Activated CD8-positive, alpha-beta memory T cell treated with anti-CD3 and anti-CD28 coated beads, Interleukin-2, amount 10 ng/mL, durations not matched to agents 7 days and 5 days (primary cell): ENCODE measurements at regions not wholly inside any gene's neighbourhood (a gene's known extent, or its start where the extent isn't known, plus 50 kb on each side); places are given as distances from the start of the nearest gene placed in this dataset.

Experiments
- ATAC-seq: fragments of 150-1000 bp; cut with Tn5 transposase; one replicate; pipeline ENCODE4 v1.10.0; 2021; ENCODE audit warnings: moderate library complexity
- CTCF ChIA-PET: fragments of 350-600 bp; sonication (Branson Sonifier 250); formaldehyde crosslinking; loops from one replicate; lab custom pipeline; 2021; ENCODE audit warnings: antibody characterized with exemption; lab: Charles Lee
- DNase-seq: peaks from one replicate; pipeline ENCODE4 v3.0.0-alpha.2; 2020
- H3K27ac Mint-ChIP-seq: one replicate; pipeline ENCODE4 v1.8.0; 2021; ENCODE audit warnings: mild to moderate bottlenecking, mixed read lengths
- H3K27me3 Mint-ChIP-seq: one replicate; pipeline ENCODE4 v1.8.0; 2021; ENCODE audit warnings: mixed read lengths
- H3K36me3 Mint-ChIP-seq: one replicate; pipeline ENCODE4 v1.8.0; 2021; ENCODE audit warnings: mild to moderate bottlenecking, mixed read lengths
- H3K4me1 Mint-ChIP-seq: one replicate; pipeline ENCODE4 v1.8.0; 2021; ENCODE audit warnings: mixed read lengths
- H3K4me3 Mint-ChIP-seq: one replicate; pipeline ENCODE4 v1.8.0; 2021; ENCODE audit warnings: mild to moderate bottlenecking, moderate library complexity, mixed read lengths
- H3K9me3 Mint-ChIP-seq: one replicate; pipeline ENCODE4 v1.8.0; 2022; ENCODE audit warnings: low read depth, mixed read lengths

DNA sequence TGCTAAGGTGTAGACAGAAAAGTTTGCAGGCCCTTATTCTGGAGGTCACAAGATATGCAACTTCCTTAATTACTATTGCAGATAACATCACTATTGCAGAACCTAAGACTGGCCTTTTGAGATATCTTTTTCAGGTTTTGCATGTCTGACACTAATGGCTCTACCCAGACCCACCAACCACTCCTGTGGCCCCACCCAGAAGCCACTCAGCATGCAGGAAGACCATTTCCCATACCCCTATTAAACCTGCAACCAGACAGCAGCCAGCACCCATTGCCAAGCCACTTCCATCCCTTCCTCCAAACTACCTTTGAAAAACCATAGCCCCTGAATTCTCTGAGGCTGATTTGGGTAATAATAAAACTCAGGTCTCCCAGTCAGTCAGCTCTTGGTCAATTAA, 297.6 kb downstream of the SLITRK6 start:
- DNase-seq (no peak), ATAC-seq (no peak)
- H3K4me3 Mint-ChIP-seq: no peak overlapping the region
- no peaks in the 10 kb centered on the region for H3K4me1 Mint-ChIP-seq
- H3K9me3 Mint-ChIP-seq: peaks cover 3% of the 10 kb centered on the region
- H3K27ac Mint-ChIP-seq: no peak overlapping the region
- H3K27me3 Mint-ChIP-seq: no peaks in the 10 kb centered on the region
- CTCF ChIA-PET: no interaction called here
- no peaks in the 10 kb centered on the region for H3K36me3 Mint-ChIP-seq

- Mint-ChIP-seq H3K9me3 (peaks cover 3% of the 10 kb centered on the region), H3K4me3 (no peak overlapping the region), H3K27ac (no peak overlapping the region), H3K27me3 (no peaks in the 10 kb centered on the region), H3K4me1 (no peaks in the 10 kb centered on the region), H3K36me3 (no peaks in the 10 kb centered on the region)
- ATAC-seq: no peak
- CTCF ChIA-PET: interaction anchor here (1.1 kb wide), 1 partner anchor 57 kb away, joined by 3 read pairs; no protein-coding TSS in a partner anchor
- DNase-seq: no peak
Measured at GRCh38 chr13:85500696-85501256, 298.4 kb downstream of the SLITRK6 start.

DNA sequence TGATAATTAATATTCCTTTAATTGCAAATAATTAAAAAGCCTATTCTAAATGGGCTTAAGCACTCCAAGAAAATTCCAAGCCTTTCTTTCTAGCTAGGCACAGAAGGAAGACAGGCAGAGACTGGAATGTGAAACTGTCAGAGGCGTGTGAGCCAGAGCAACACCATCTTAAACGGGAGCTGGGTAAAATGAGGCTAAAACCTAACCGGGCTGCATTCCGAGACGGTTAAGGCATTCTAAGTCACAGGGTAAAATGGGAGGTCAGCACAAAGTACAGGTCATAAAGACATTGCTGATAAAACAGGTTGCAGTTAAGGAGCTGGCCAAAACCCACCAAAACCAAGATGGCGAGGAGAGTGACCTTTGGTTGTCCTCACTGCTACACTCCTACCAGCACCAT, 300.4 kb downstream of the SLITRK6 start:
- H3K4me1 Mint-ChIP-seq: no peaks in the 10 kb centered on the region
- H3K4me3 Mint-ChIP-seq: no peak overlapping the region
- H3K9me3 Mint-ChIP-seq: peaks cover 3% of the 10 kb centered on the region
- no peak overlapping the region for H3K27ac Mint-ChIP-seq
- ATAC-seq (no peak), DNase-seq (no peak)
- H3K27me3 Mint-ChIP-seq: no peaks in the 10 kb centered on the region
- CTCF ChIA-PET: no interaction called here
- no peaks in the 10 kb centered on the region for H3K36me3 Mint-ChIP-seq

DNA sequence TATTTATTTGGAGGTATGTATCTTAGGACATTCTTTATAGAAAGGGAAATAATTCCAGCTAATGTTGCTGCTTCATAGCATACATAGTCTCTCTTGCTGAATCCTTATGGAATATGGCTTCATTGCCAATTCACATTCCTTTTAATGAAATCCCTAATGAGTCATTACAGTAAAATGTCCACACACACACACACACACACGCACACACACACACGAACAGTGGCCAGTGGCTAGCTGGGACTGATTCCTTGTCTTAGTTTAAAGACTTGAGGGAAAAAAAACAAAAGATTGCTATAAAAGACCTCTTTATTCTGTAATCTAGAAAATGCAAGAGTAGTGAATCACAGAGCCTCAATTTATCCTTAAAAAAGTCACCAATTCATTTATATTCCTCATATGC, 301.6 kb downstream of the SLITRK6 start:
- Mint-ChIP-seq H3K4me1 (no peaks in the 10 kb centered on the region), H3K27me3 (no peaks in the 10 kb centered on the region), H3K36me3 (no peaks in the 10 kb centered on the region), H3K4me3 (no peak overlapping the region), H3K9me3 (peaks cover 3% of the 10 kb centered on the region), H3K27ac (no peak overlapping the region)
- ATAC-seq (no peak), DNase-seq (no peak)
- CTCF ChIA-PET: no interaction called here

DNA sequence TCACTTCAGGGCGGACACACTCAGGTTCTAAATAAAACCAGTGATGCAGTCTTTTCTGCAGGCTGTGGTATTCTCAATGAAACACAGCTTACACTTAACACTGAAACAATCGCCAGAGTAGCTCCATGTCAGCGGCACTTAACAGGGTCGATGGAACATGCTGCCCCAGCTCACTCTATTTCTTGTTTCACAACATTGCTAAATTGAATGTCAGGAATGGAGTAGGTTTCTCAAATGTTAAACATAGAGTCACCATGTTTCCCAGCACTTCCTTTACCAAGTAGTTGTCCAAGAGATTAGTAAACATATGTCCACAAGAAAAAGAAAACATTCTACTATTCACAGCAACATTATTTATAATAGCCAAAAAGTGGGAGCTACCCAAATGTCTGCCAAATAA, 306.9 kb downstream of the SLITRK6 start:
- peaks cover 3% of the 10 kb centered on the region for H3K9me3 Mint-ChIP-seq
- CTCF ChIA-PET: no interaction called here
- H3K4me3 Mint-ChIP-seq: no peak overlapping the region
- no peak for ATAC-seq
- H3K27ac Mint-ChIP-seq: no peak overlapping the region
- H3K27me3 Mint-ChIP-seq: no peaks in the 10 kb centered on the region
- H3K4me1 Mint-ChIP-seq: no peaks in the 10 kb centered on the region
- no peaks in the 10 kb centered on the region for H3K36me3 Mint-ChIP-seq
- DNase-seq: no peak

GRCh38 chr13:85486663-85487062, 312.6 kb downstream of the SLITRK6 start:
- Mint-ChIP-seq H3K36me3 (no peaks in the 10 kb centered on the region), H3K27ac (no peak overlapping the region)

DNA sequence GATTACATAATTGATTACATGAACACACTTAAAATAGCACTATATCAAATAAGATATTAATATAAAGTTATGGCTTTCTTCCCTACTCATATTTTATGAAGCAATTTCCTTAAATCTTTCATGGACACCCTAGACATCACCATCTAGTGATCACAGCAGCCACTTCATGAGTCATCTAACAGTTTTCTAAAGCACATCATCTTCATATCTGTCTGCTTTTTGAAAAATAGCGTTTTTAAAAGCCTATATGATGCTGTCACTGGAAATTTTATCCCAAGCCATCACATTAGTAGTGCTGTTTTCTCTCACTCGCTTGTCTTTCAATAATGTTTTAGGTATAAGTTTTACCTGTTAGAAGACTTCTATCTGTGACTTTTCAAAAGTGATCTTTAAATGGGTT, 326.1 kb downstream of the SLITRK6 start:
- ATAC-seq: no peak
- no peaks in the 10 kb centered on the region for H3K27me3 Mint-ChIP-seq
- H3K9me3 Mint-ChIP-seq: peaks cover 5% of the 10 kb centered on the region

More at GRCh38 chr13:85486663-85487062, 312.6 kb downstream of the SLITRK6 start:
- H3K27me3 Mint-ChIP-seq: no peaks in the 10 kb centered on the region
- no peak overlapping the region for H3K4me3 Mint-ChIP-seq
- CTCF ChIA-PET: interaction anchor here (0.5 kb wide), 1 partner anchor 25 kb away, joined by 3 read pairs; no protein-coding TSS in a partner anchor
- ATAC-seq (no peak), DNase-seq (no peak)
- H3K4me1 Mint-ChIP-seq: no peaks in the 10 kb centered on the region
- H3K9me3 Mint-ChIP-seq: peaks cover 3% of the 10 kb centered on the region

GRCh38 chr13:85469320-85469719, 329.9 kb downstream of the SLITRK6 start:
- H3K36me3 Mint-ChIP-seq: no peaks in the 10 kb centered on the region
- H3K4me1 Mint-ChIP-seq: no peaks in the 10 kb centered on the region
- H3K4me3 Mint-ChIP-seq: no peak overlapping the region
- no peak overlapping the region for H3K27ac Mint-ChIP-seq
- no peaks in the 10 kb centered on the region for H3K27me3 Mint-ChIP-seq
- CTCF ChIA-PET: no interaction called here
- H3K9me3 Mint-ChIP-seq: peaks cover 3% of the 10 kb centered on the region
- ATAC-seq (no peak), DNase-seq (no peak)

More for the DNA sequence above, 326.1 kb downstream of the SLITRK6 start:
- H3K4me3 Mint-ChIP-seq: no peak overlapping the region
- no peak overlapping the region for H3K27ac Mint-ChIP-seq
- no peaks in the 10 kb centered on the region for H3K4me1 Mint-ChIP-seq
- no peak for DNase-seq
- no peaks in the 10 kb centered on the region for H3K36me3 Mint-ChIP-seq
- CTCF ChIA-PET: no interaction called here

- CTCF ChIA-PET: no interaction called here
- H3K4me3 Mint-ChIP-seq: no peak overlapping the region
- no peaks in the 10 kb centered on the region for H3K36me3 Mint-ChIP-seq
- H3K27me3 Mint-ChIP-seq: no peaks in the 10 kb centered on the region
- DNase-seq (no peak), ATAC-seq (no peak)
- H3K4me1 Mint-ChIP-seq: no peaks in the 10 kb centered on the region
- no peak overlapping the region for H3K27ac Mint-ChIP-seq
- H3K9me3 Mint-ChIP-seq: no peaks in the 10 kb centered on the region
Measured at GRCh38 chr13:85462792-85463425, 336.3 kb downstream of the SLITRK6 start.

- Mint-ChIP-seq H3K27ac (no peak overlapping the region), H3K9me3 (peaks cover 5% of the 10 kb centered on the region), H3K4me3 (no peak overlapping the region), H3K36me3 (no peaks in the 10 kb centered on the region), H3K4me1 (no peaks in the 10 kb centered on the region), H3K27me3 (no peaks in the 10 kb centered on the region)
- no peak for ATAC-seq
- CTCF ChIA-PET: interaction anchor here (0.7 kb wide), 1 partner anchor 25 kb away, joined by 3 read pairs; no protein-coding TSS in a partner anchor
- DNase-seq: no peak
Measured at GRCh38 chr13:85461621-85462020, 337.6 kb downstream of the SLITRK6 start.

- H3K9me3 Mint-ChIP-seq: peaks cover 4% of the 10 kb centered on the region
- ATAC-seq: no peak
- H3K27ac Mint-ChIP-seq: no peak overlapping the region
- no peak overlapping the region for H3K4me3 Mint-ChIP-seq
- CTCF ChIA-PET: no interaction called here
- no peak for DNase-seq
- no peaks in the 10 kb centered on the region for H3K4me1 Mint-ChIP-seq
- H3K27me3 Mint-ChIP-seq: no peaks in the 10 kb centered on the region
- no peaks in the 10 kb centered on the region for H3K36me3 Mint-ChIP-seq
Measured at GRCh38 chr13:85445534-85445933, 353.7 kb downstream of the SLITRK6 start.

- H3K4me3 Mint-ChIP-seq: no peak overlapping the region
Measured at GRCh38 chr13:85441975-85442374, 357.2 kb downstream of the SLITRK6 start.

DNA sequence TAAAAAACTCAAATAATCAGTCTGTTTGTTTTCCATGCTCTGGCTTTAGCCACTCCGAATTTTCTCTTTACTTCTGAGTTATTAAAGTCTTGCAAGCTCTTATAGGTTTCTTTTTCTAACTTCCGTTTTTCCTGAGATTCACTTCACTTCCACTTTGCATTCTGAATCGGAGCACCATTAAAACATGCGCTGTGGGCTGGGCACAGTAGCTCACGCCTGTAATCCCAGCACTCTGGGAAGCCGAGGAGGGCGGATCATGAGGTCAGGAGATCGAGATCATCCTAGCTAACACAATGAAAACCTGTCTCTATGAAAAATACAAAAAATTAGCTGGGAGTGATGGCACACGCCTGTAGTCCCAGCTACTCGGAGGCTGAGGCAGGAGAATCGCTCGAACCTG, 357.9 kb downstream of the SLITRK6 start:
- ATAC-seq: no peak
- Mint-ChIP-seq H3K4me1 (no peaks in the 10 kb centered on the region), H3K27ac (no peak overlapping the region), H3K36me3 (no peaks in the 10 kb centered on the region), H3K27me3 (no peaks in the 10 kb centered on the region), H3K4me3 (no peak overlapping the region), H3K9me3 (peaks cover 7% of the 10 kb centered on the region)
- CTCF ChIA-PET: no interaction called here
- no peak for DNase-seq

More at GRCh38 chr13:85441975-85442374, 357.2 kb downstream of the SLITRK6 start:
- no peaks in the 10 kb centered on the region for H3K4me1 Mint-ChIP-seq
- no peaks in the 10 kb centered on the region for H3K36me3 Mint-ChIP-seq
- ATAC-seq (no peak), DNase-seq (no peak)
- no peak overlapping the region for H3K27ac Mint-ChIP-seq
- H3K9me3 Mint-ChIP-seq: peaks cover 7% of the 10 kb centered on the region
- CTCF ChIA-PET: no interaction called here
- H3K27me3 Mint-ChIP-seq: no peaks in the 10 kb centered on the region

DNA sequence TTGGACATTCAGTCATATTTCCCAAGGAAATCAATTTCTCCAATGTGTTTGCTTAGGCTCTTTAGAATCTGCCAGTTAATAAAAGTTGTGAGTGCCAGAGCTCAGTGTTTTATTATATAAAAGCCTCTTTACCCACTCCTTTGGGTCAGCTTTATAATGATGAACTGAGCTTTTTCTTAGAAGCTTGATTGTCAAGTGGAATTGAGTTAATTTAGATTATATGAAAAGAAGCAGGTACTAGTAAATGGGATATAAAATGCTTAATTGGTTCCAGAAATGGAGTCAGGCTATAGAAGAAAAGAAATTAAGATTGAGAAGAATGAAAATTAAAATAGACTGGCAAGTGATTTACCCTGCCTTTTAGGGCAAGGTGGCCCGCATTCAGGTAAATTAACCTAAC, 363.2 kb downstream of the SLITRK6 start:
- Mint-ChIP-seq H3K36me3 (no peaks in the 10 kb centered on the region), H3K4me3 (no peak overlapping the region), H3K27ac (no peak overlapping the region), H3K4me1 (no peaks in the 10 kb centered on the region), H3K9me3 (peaks cover 3% of the 10 kb centered on the region), H3K27me3 (no peaks in the 10 kb centered on the region)
- DNase-seq (no peak), ATAC-seq (no peak)
- CTCF ChIA-PET: no interaction called here
